HG03025 (cell line): ENCODE measurements at regions not wholly inside any gene's neighbourhood (a gene's known extent, or its start where the extent isn't known, plus 50 kb on each side); places are given as distances from the start of the nearest gene placed in this dataset.

Source experiments
- ATAC-seq: cut with Tn5 transposase; IDR thresholded peaks from one replicate; pipeline ENCODE4 v1.9.1; 2021; ENCODE audit warnings: mild to moderate bottlenecking, moderate library complexity; ENCODE audit not compliant: unreplicated experiment, low FRiP score

DNA sequence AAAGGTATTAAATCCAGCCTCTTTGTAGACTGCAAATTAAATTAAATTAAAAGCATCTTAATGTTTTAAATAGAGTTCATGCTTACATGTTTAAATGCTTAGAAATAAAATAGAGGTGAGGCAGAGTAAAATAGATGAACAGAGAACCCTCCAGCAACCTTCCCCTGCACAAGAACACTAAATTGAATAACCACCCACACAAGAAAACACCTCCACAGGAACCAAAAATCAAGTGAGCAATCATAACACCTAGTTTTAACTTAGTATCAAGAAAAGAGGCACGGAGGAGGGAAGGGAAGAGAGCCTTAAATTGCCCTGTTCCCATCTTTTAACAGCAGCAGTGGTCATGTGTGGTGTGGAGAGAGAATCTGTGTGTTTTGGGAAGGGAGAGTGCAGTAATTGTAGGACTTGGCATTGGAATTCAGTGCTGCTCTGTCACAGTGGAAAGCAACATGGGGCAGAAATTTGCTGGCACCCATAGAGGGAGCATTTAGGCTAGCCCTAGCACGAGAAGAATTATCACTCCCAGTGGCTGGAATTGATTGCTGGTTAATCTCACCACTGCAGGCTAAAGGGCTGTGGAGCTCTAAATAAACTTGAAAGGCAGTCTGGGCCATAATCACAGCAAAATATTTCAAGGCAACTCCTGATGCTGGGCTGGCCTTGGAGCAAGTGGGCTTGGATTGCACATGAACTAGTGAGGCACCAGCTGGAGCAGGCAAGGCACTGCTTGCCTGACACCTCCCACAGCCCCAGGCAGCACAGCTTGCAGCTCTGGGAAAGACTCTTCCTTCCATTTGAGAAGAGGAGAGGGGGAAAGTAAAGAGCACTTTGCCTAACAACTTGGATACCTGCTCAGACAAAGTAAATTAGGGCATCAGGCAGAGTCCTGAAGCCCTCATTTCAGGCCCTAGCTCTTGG is 1478.8 kb downstream of the NCAM2 start:
- ATAC-seq = no peak

DNA sequence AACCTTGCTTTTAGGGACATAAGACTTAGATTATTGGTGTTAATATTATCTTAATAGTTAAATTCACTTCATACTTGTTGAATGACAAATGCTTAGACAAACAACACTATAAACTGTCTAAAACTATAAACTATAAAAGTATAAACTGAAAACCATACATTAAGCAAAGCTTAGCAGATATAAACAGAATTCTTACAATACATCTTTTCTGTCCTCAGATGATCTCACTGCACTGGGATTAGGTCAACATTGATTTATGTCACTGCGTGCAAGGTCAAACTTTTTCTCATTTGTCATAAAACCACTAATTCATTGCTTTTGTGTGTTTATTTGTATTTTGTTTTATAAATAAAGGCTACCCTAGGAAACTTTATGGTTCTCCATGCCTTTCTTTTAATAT is 1491.8 kb downstream of the NCAM2 start:
- no peak for ATAC-seq

DNA sequence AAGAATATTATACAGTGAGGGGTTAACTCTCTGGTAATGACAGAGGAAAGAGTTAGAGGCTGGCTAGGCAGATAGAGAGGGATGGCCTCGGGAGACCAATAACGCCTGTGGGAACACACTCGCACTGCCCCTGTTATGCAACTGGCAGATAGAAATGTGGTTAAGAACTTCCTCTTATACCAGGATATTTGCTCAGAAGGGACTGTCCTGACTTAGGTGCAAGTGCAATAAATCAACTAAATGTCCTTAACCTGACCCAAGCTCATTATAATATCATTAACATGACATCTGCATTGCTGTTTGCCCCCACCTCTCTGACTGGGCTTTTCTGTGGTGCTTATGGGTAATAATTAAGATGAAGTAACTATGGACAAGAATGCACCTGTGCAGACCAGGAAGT is 1518.0 kb downstream of the NCAM2 start:
- ATAC-seq = no peak

DNA sequence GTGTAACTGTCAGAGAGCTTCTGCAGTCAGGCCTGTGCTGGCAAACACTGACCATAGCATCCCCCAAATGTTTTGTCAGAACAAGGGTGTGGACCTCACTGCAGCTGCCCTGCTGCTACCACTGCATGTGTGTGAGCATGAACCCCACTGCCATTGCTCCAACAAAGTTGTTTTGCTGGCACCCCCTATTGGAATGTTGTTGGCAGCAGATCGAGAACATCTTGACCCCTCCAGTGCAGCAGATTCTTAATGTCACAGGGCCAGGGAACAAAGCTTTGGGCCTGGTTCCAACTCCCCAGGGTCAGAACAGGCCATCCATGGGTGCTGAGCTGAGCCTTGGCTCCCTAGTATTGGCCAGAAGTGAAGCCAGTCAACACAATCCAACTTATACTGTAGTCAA is 1537.4 kb downstream of the NCAM2 start:
- no peak for ATAC-seq

DNA sequence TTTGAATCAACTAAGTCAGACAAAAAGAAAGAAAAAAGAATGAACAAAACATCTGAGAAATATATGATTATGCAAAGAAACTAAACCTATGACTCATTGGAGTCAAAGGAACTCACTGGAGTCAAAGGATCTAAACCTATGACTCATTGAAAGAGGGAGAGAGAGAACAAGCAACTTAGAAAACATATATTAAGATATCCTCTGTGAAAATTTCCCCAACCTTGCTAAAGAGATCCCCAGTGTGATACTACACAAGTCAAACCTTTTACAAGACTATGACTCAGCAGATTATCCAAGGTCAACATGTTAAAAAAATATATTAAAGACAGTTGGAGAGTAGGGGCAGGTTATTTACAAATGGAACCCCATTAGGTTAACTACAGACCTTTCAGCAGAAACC is 1538.3 kb downstream of the NCAM2 start:
- no peak for ATAC-seq

DNA sequence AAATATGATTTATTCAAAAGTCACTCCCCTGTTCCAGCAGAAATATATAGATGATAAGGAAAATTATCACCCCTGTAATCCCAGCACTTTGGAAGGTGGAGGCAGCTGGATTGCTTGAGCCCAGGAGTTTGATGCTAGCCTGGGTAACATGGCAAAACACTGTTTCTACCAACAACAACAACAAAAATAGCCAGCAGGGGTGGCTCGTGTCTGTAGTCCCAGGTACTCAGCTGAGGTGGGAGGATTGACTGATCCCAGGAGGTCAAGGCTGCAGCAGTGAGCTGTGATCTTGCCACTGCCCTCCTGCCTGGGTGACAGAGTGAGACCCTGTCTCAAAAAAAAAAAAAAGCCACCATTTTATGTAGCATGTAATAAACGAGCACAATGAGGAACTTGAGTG is 1546.5 kb downstream of the NCAM2 start:
- no peak for ATAC-seq

DNA sequence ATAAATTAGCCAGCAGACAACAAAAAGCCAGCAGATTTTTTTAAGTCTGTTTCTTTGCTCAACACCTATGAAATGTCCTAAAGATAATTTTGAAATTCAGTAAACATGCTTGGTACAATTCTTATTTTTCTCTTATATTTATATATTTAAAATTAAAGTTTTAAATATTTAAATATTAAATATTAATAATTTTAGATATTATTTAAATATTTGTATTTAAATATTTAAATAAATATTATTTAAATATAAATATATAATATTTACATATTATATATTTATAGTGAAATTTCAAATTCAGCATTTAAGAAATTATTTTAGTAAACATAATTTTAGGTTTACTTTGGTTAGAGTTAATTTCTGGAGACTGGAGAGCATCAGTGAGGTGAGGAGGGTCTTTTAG is 1554.2 kb downstream of the NCAM2 start:
- no peak for ATAC-seq

DNA sequence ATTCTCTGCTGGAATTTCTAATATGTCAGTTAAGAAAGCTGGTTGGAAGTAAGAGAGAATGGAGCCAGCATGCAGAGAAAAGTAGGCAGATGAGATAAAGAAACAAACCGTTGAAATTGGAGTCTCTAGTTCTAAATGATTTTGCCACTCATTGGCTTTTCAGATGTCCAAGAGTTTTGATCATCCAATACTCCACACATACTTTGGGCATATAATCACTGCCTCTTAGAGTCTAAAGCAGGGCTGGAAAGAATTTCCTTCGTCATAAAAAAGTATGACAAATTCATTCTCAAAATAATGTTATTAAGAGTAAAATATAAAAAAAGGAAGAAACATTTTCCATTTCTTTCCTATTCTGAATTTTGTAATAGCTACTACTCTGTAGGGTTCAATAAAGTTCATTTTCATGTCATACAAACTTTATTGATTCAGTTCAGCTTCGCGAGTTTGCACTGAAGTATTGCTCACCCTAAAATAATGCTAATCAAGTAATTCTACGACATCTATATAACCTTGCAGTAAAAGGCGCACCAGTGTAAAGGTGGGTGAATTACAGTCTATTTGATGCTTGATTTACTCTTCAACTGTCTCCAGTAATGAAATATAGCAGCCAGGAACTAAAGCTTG is 1556.6 kb downstream of the NCAM2 start:
- ATAC-seq = no peak

DNA sequence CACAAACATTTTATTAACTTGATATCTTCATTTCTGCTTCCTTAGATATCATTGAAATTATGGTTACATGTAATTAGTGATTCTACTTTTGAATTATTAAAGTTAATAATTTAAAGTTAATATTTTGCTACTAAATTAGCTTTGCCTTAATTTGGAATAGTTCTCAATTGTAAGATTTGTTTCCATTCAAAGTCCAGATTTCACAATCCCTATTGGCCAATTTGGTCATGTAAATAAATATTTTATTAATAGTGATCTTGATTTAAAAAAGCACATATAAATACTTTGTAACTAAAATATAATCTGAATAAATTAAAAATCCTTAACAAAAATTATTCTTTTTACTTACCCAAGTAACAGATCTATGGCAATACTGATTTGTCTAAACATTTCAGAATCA is 1558.6 kb downstream of the NCAM2 start:
- no peak for ATAC-seq

DNA sequence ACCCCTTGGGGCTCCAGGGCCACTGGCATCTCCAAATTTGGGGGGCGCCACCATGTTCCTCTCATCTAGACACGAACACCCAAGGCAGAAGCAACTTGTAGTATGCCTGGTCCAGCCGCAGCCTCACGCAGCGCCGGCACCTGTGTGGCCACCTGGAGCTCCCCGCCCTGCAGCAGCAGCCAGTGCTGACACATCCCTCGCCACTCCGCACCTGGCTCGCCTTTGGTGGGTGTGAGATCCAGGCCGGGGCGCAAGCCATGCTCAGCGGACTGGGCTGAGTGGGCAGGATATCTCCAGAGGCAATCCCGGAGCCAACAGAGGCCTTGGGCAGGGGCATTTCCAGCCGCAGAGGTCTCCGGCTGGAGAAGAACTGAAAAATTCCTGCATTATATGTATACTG is 1563.7 kb downstream of the NCAM2 start:
- no peak for ATAC-seq

DNA sequence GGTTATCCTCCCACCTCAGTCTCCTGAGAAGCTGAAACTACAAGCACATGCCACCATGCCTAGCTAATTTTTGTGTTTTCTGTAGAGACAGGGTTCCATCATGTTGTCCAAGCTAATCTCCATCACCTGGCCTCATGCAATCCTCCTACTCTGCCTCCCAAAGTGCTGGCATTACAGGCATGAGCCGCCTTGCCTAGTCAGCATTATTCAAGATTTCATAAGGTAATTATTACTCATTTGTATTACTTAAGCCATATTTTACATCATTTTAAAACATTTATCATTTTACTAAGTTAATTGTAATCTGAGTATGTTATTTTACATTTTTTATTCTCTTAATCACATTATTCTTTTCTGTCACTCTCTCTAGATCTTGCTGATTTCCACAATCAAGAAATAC is 1575.6 kb downstream of the NCAM2 start:
- no peak for ATAC-seq

DNA sequence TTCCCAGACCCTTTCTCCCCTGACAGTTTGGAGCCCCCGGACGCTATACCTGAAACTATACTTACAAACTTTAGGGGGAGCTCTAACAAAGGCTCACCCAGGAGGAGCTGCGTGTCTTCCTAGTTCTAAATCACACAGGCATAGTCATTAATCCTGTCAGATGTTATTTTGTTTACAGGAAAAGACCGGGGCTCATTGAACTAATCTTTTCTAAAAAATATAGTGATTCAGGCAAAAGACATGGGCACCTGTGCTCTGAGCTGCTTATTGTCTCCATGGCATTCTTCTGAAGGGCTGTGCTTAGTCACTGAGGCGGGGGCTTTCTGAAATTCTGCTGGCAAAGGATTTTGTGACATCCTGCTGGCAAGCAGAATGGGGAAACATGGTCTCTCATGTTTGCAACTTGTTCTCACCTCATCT is 1577.0 kb downstream of the NCAM2 start:
- ATAC-seq = no peak

DNA sequence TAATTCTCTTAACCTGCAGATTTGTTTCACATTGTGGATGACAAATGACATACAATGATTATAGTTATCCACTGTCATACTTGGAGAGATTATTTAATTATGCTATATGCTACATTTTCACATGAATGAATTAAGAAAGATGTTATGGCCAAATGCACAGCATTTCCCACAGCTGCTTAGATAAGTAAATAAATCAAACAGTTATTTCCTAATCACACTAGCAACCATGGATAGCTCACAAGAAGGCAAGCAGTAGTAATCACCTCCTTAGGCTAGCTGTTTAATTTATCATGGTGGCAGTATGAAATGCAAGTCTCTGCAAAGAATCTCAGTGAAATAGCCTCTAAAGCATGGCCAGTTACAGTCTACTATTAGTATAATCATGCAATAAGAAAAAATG is 1581.5 kb downstream of the NCAM2 start:
- ATAC-seq = no peak

DNA sequence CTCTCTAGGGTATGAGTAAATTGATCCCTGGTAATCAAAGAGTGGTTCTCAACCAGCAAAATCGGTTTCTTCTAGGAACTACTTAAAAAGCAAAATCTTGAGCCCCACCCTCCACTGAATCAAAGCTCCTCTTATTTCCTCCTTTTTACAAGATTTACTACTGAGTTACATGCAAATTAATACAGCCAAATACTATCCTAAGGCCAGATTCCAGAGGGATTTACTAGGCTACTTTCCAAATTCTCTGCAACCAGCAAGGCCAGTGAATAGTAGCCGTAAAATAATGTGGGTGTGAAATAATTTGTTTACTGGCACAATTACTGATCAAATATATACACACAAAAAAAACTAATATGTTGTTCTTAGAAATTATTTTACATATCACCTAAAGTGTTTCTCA is 1583.8 kb downstream of the NCAM2 start:
- no peak for ATAC-seq

DNA sequence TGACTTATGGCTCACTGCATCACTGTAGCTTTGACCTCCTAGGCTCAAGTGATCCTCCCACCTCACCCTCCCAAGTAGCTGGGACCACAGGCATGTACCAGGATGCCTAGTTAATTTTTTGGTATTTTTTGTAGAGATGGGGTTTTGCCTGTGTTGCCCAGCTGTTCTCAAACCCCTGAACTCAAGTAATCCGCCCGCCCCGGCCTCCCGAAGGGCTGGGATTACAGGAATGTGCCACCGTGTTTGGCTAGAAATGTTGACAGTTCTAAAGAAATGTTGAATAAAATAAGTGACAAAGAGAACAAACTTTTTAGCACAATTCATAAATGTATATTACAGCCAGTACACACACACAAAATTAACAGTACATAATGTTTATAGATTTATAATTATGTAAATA is 1586.1 kb downstream of the NCAM2 start:
- ATAC-seq = no peak

DNA sequence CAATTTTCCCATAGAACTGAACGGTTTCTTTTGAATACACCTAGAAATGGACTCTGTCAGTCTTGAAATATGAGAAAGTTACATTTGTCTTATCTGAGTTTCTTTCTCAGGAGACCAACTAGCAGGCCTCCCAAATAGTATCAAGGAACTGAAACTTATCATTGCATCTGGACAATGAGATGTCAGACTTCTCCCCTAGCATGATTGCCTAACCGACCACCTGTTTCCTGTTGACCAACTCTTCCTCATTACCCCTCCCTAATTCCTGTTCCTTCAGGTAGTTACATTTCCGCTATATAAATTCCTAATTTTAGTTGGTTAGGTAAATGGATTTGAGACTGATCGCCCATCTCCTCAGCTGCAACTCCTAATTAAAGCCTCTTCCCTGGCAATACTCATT is 1587.3 kb downstream of the NCAM2 start:
- no peak for ATAC-seq

DNA sequence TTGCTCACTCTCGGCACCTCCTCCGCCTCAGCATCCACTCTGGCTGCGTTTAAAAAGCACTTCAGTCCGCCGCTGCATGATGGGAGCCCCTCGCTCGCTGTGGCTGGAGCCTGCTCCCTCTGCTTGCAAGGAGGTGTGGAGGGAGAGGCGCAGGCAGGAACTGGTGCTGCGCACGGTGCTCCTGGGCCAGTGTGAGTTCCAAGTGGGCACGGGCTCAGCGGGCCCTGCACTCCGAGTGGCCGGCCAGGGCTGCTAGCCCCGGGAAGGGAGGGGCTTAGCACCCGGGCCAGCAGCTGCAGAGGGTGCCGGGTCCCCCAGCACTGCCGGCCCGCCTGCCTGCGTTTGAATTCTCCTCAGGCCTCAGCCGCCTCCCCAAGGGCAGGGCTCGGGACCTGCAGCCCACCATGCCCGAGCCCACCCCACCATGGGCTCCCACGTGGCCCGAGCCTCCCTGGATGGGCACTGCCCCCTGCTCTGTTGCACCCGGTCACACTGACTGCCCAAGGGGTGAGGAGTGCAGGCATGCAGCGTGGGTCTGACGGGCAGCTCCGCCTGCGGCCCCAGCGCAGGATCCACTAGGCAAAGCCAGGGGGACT is 1599.5 kb downstream of the NCAM2 start:
- no peak for ATAC-seq

DNA sequence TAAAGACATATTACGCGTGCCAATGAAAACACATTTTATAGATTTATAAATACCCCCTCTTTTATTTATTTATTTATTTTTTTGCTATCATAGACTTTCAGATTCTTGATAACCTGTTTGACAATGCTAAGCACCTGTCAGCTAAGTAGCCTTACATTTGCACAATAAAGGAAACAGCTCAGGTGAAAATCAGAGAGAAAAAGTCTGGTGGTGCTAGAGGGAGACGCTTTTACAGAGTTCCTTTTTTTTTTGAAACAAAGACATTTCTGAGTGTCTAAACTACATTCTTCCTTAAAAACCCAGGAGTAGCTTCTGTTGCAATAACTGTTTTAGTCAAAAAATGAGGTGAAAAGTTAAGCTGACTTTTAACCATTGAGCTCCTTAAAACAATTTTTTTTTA is 1611.6 kb downstream of the NCAM2 start:
- no peak for ATAC-seq

DNA sequence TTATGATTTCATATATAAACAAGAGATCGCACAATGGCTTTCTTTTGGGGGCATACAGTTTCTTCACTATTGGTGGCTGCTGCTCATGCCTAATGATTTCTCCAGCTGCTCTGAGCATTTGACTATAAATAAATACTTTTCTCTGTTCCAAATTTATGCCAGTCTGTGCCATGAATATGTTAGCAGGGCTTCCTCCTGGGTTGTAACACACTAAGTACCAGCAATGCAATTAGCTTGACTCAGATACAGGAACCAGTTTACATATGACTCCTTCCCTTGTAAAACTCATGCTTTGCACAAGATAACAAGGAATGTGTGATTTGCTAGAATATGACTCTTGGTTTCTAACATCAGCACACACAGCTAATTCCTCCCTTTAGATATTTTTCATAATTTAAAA is 1629.7 kb downstream of the NCAM2 start:
- no peak for ATAC-seq

DNA sequence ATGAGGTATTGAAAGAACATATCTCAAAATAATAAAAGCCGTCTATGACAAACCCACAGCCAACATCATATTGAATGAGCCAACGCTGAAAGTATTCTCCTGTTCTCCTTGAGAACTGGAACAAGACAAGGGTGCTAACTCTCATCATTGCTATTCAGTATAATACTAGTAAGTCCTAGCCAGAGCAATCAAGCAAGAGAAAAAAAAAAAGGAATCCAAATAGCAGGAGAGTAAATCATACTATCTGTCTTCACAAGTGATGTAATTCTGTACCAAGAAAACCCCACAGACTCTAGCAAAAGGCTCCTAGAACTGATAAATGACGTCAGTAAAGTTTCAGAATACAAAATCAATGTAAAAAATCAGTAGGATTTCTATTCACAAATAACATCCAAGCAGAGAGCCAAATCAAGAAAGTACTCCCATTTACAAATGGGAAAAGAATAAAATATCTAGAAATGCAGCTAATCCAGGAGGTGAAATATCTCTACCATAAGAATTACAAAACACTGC is 1632.8 kb downstream of the NCAM2 start:
- no peak for ATAC-seq

DNA sequence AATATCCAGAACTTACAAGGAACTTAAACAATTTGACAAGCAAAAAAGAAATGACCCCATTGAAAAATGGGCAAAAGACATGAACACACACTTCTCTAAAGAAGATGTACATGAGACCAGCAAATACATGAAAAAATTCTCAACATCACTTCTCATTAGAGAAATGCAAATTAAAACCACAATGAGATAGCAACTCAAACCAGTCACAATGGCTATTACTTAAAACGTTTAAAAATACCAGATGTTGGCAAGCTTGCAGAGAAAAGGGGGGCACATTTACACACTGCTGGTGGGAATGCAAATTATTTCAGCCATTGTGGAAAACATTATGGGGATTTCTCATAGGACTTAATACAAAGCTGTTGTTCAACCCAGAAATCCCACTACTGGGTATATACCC is 1634.0 kb downstream of the NCAM2 start:
- ATAC-seq = no peak

DNA sequence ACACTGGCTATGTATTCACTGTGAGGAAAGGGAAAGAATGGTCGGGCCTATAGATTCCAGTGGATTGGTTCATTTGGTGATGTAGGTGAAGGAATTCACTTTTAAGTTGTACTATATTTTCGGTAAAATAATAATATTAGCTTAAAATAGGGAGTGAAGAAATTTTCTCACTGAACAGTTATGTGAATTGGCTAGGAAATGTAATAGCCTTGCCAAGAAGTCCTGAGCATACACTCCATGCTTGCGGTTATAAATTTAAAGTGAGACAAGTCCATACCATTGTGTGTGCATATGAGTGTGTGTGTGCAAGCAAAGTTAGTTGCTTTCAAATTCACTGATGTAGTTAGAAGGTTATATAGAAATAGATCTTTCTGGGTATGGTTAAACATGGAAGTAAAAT is 1651.0 kb downstream of the NCAM2 start:
- ATAC-seq = no peak
